GF-D8 (cell line): ENCODE measurements at regions not wholly inside any gene's neighbourhood (a gene's known extent, or its start where the extent isn't known, plus 50 kb on each side); places are given as distances from the start of the nearest gene placed in this dataset.
"Not testable (repeated sequence)": the region's sequence is repeated elsewhere in the genome, so short reads cannot be mapped to it uniquely, and the experiment has no call there.

ENCODE experiments used
- DNase-seq: peaks from one replicate; lab custom pipeline; 2025; lab: John Stamatoyannopoulos, UW

GRCh38 chrX:148080593-148080992 lies 99.5 kb downstream of the FMR1NB start:
- no peak for DNase-seq

GRCh38 chrX:148084611-148085010 lies 103.5 kb downstream of the FMR1NB start:
- no peak for DNase-seq

GRCh38 chrX:148120151-148120550 lies 139.0 kb downstream of the FMR1NB start:
- no peak for DNase-seq

- no peak for DNase-seq
Observed at GRCh38 chrX:148120999-148121623, 140.0 kb downstream of the FMR1NB start.

- not testable (repeated sequence) for DNase-seq
Observed at GRCh38 chrX:148128872-148129505, 147.9 kb downstream of the FMR1NB start.

- no peak for DNase-seq
Observed at GRCh38 chrX:148133105-148133725, 152.1 kb downstream of the FMR1NB start.

GRCh38 chrX:148134578-148134977 lies 153.4 kb downstream of the FMR1NB start:
- DNase-seq = no peak

GRCh38 chrX:148135738-148136137 lies 154.6 kb downstream of the FMR1NB start:
- DNase-seq = no peak

- DNase-seq = no peak
Observed at GRCh38 chrX:148146121-148146520, 165.0 kb downstream of the FMR1NB start.

- no peak for DNase-seq
Observed at GRCh38 chrX:148156986-148157385, 175.8 kb downstream of the FMR1NB start.

- no peak for DNase-seq
Observed at GRCh38 chrX:148159796-148160195, 178.7 kb downstream of the FMR1NB start.

GRCh38 chrX:148161701-148162100 lies 180.6 kb downstream of the FMR1NB start:
- no peak for DNase-seq

- DNase-seq = no peak
Observed at GRCh38 chrX:148185631-148186030, 204.5 kb downstream of the FMR1NB start.

GRCh38 chrX:148192547-148192946 lies 211.4 kb downstream of the FMR1NB start:
- DNase-seq = no peak

GRCh38 chrX:148193759-148194158 lies 212.6 kb downstream of the FMR1NB start:
- DNase-seq = no peak

- no peak for DNase-seq
Observed at GRCh38 chrX:148203531-148203930, 222.4 kb downstream of the FMR1NB start.

- DNase-seq = no peak
Observed at GRCh38 chrX:148204195-148204594, 223.1 kb downstream of the FMR1NB start.

- no peak for DNase-seq
Observed at GRCh38 chrX:148214786-148215185, 233.6 kb downstream of the FMR1NB start.

GRCh38 chrX:148215726-148216125 lies 234.6 kb downstream of the FMR1NB start:
- DNase-seq = no peak

- no peak for DNase-seq
Observed at GRCh38 chrX:148223361-148223760, 242.2 kb downstream of the FMR1NB start.

GRCh38 chrX:148228521-148228920 lies 247.4 kb downstream of the FMR1NB start:
- no peak for DNase-seq

GRCh38 chrX:148229801-148230303 lies 248.7 kb downstream of the FMR1NB start:
- no peak for DNase-seq

- DNase-seq = no peak
Observed at GRCh38 chrX:148259990-148260389, 240.4 kb upstream of the AFF2 start.
